ENCODE measurements at regions not wholly inside any gene's neighbourhood (a gene's known extent, or its start where the extent isn't known, plus 50 kb on each side); places are given as distances from the start of the nearest gene placed in this dataset.

DNA sequence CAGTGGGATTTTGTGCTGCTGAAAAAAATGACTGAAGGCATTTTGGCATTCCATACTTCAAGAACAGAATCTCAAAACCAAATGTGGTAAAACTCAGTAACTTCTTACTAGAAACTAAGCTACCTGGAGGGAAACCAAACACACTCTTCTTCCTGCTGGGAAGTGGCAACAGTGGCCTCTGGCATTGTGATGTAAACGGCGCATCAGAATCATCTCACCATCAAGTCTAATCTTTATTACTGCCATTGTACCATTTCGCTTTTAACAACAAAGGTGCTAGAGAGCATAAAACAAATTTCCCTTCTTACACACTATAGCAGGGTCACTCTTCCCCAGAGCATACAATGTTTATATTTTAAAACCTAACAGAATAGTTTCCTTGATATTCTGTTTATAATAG lies 101.6 kb upstream of the CEP162 start:
- Histone ChIP-seq H3K36me3 (replicated peaks in 1 of 2; ENCODE audit: control insufficient read depth in 1 of 2, insufficient read depth in 2 of 2, low read length in 1 of 2) (no peaks in the 10 kb centered on the region), H2AFZ (ENCODE audit: low read depth) (no peak overlapping the region), H3F3A (replicated peaks; ENCODE audit: insufficient read depth) (no peaks in the 10 kb centered on the region), H3K4me2 (no peak overlapping the region), H4K20me1 (ENCODE audit: insufficient read depth) (no peaks in the 10 kb centered on the region), H3K4me3 (ENCODE audit: low read depth in 2 of 2, low read length in 1 of 2) (no peak overlapping the region), H3K9me3 (no peaks in the 10 kb centered on the region), H3K9me2 (no peaks in the 10 kb centered on the region), H3K27me3 (ENCODE audit: insufficient read depth) (no peaks in the 10 kb centered on the region), H3K9ac (no peak overlapping the region), H3K4me1 (ENCODE audit: control insufficient read depth in 1 of 2, insufficient read depth in 2 of 2, low read depth in 1 of 2, low read length in 1 of 2) (no peaks in the 10 kb centered on the region), H3K27ac (ENCODE audit: low read depth in 2 of 2, low read length in 1 of 2) (no peak overlapping the region), H3K79me2 (ENCODE audit: insufficient read depth) (no peaks in the 10 kb centered on the region)
- TF ChIP-seq TEAD4 (IDR thresholded peaks at IDR 0.05; ENCODE audit: borderline replicate concordance, insufficient read depth) (no peak), NFIC (IDR thresholded peaks at IDR 0.05; ENCODE audit: borderline replicate concordance) (no peak), RAD21 (IDR thresholded peaks at IDR 0.05; ENCODE audit: low read length) (no peak), USF2 (IDR thresholded peaks at IDR 0.05; ENCODE audit: borderline replicate concordance, low read depth, low read length) (no peak), FOSL2 (IDR thresholded peaks at IDR 0.05; ENCODE audit: borderline replicate concordance, low read depth) (no peak), ZBTB33 (IDR thresholded peaks at IDR 0.05; ENCODE audit: borderline replicate concordance, low read depth) (no peak), MEF2A (IDR thresholded peaks at IDR 0.05; ENCODE audit: borderline replicate concordance, low read depth) (no peak), JUND (IDR thresholded peaks at IDR 0.05) (no peak), SMC3 (IDR thresholded peaks at IDR 0.05; ENCODE audit: low read depth, low read length) (no peak)
- POLR2A ChIA-PET = no interaction called here
- CTCF ChIA-PET = no interaction called here
- DNase-seq = no peak
- WGBS (ENCODE audit: low lambda C conversion rate) = 63% methylated on average over 3 of the region's 3 CpGs

DNA sequence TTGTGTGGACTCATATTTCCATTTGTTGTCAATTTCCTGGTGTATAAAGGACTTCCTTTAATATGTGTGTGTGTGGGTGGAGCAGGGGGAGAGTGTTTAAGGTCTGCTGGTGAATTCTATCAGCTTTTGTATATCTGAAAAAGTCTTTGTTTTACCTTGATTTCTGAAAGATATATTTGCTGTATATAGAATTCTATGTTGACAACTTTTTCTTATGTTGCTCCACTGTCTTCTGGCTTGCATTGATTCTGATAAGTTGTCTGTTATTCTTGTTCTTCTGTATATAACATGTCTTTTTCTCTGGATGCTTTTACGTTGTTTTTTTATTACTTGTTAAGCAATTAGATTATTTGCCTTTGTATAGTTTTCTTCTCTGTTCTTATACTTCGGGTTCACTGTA lies 90.0 kb upstream of the CEP162 start:
- no peak overlapping the region for H2AFZ ChIP-seq (ENCODE audit: low read depth)
- ChIA-PET CTCF (no interaction called here), POLR2A (no interaction called here)
- no peaks in the 10 kb centered on the region for H3F3A ChIP-seq (replicated peaks; ENCODE audit: insufficient read depth)
- no peaks in the 10 kb centered on the region for H3K9me2 ChIP-seq
- no peaks in the 10 kb centered on the region for H3K9me3 ChIP-seq
- no peaks in the 10 kb centered on the region for H3K36me3 ChIP-seq (replicated peaks in 1 of 2; ENCODE audit: control insufficient read depth in 1 of 2, insufficient read depth in 2 of 2, low read length in 1 of 2)
- H3K27me3 ChIP-seq (ENCODE audit: insufficient read depth) = no peaks in the 10 kb centered on the region
- no peaks in the 10 kb centered on the region for H3K79me2 ChIP-seq (ENCODE audit: insufficient read depth)
- H4K20me1 ChIP-seq (ENCODE audit: insufficient read depth) = no peaks in the 10 kb centered on the region
- H3K9ac ChIP-seq = no peak overlapping the region
- DNase-seq = no peak
- no peaks in the 10 kb centered on the region for H3K4me1 ChIP-seq (ENCODE audit: control insufficient read depth in 1 of 2, insufficient read depth in 2 of 2, low read depth in 1 of 2, low read length in 1 of 2)
- no peak overlapping the region for H3K4me3 ChIP-seq (ENCODE audit: low read depth in 2 of 2, low read length in 1 of 2)
- no peak overlapping the region for H3K27ac ChIP-seq (ENCODE audit: low read depth in 2 of 2, low read length in 1 of 2)
- 10% methylated on average over 2 of the region's 2 CpGs for WGBS (ENCODE audit: low lambda C conversion rate)
- H3K4me2 ChIP-seq = no peak overlapping the region
- TF ChIP-seq ZBTB33 (IDR thresholded peaks at IDR 0.05; ENCODE audit: borderline replicate concordance, low read depth) (no peak), FOXJ3 (CRISPR knock-in tag; IDR thresholded peaks at IDR 0.05) (no peak)
